ENCODE measurements at regions not wholly inside any gene's neighbourhood (a gene's known extent, or its start where the extent isn't known, plus 50 kb on each side); places are given as distances from the start of the nearest gene placed in this dataset.

GRCh38 chr5:114999176-114999575 is 170.5 kb downstream of the TRIM36 start:
- TF ChIP-seq, protein P1, sequence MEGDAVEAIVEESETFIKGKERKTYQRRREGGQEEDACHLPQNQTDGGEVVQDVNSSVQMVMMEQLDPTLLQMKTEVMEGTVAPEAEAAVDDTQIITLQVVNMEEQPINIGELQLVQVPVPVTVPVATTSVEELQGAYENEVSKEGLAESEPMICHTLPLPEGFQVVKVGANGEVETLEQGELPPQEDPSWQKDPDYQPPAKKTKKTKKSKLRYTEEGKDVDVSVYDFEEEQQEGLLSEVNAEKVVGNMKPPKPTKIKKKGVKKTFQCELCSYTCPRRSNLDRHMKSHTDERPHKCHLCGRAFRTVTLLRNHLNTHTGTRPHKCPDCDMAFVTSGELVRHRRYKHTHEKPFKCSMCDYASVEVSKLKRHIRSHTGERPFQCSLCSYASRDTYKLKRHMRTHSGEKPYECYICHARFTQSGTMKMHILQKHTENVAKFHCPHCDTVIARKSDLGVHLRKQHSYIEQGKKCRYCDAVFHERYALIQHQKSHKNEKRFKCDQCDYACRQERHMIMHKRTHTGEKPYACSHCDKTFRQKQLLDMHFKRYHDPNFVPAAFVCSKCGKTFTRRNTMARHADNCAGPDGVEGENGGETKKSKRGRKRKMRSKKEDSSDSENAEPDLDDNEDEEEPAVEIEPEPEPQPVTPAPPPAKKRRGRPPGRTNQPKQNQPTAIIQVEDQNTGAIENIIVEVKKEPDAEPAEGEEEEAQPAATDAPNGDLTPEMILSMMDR (IDR thresholded peaks at IDR 0.05; ENCODE audit: insufficient read depth, low read depth, low read length, missing control alignments) = no peak
- H3K4me3 ChIP-seq (ENCODE audit: low read length) = no peak overlapping the region
- DNase-seq (ENCODE audit: low read depth) = no peak

GRCh38 chr5:114989512-114989911 is 180.2 kb downstream of the TRIM36 start:
- DNase-seq (ENCODE audit: low read depth) = no peak
- no peak overlapping the region for H3K4me3 ChIP-seq (ENCODE audit: low read length)
- TF ChIP-seq, protein P1 (IDR thresholded peaks at IDR 0.05; ENCODE audit: insufficient read depth, low read depth, low read length, missing control alignments) = no peak

- no peak overlapping the region for H3K4me3 ChIP-seq (ENCODE audit: low read length)
- no peak for DNase-seq (ENCODE audit: low read depth)
- TF ChIP-seq, protein P1 (IDR thresholded peaks at IDR 0.05; ENCODE audit: insufficient read depth, low read depth, low read length, missing control alignments) = no peak
Observed at GRCh38 chr5:114988096-114988495, 181.6 kb downstream of the TRIM36 start.

- TF ChIP-seq, protein P1 (IDR thresholded peaks at IDR 0.05; ENCODE audit: insufficient read depth, low read depth, low read length, missing control alignments) = no peak
- no peak for DNase-seq (ENCODE audit: low read depth)
Observed at GRCh38 chr5:114984796-114985195, 184.9 kb downstream of the TRIM36 start.

GRCh38 chr5:114981111-114981510 is 188.6 kb downstream of the TRIM36 start:
- DNase-seq (ENCODE audit: low read depth) = no peak
- TF ChIP-seq, protein P1 (IDR thresholded peaks at IDR 0.05; ENCODE audit: insufficient read depth, low read depth, low read length, missing control alignments) = no peak
- H3K4me3 ChIP-seq (ENCODE audit: low read length) = no peak overlapping the region

More at GRCh38 chr5:114984796-114985195, 184.9 kb downstream of the TRIM36 start:
- no peak overlapping the region for H3K4me3 ChIP-seq (ENCODE audit: low read length)

DNA sequence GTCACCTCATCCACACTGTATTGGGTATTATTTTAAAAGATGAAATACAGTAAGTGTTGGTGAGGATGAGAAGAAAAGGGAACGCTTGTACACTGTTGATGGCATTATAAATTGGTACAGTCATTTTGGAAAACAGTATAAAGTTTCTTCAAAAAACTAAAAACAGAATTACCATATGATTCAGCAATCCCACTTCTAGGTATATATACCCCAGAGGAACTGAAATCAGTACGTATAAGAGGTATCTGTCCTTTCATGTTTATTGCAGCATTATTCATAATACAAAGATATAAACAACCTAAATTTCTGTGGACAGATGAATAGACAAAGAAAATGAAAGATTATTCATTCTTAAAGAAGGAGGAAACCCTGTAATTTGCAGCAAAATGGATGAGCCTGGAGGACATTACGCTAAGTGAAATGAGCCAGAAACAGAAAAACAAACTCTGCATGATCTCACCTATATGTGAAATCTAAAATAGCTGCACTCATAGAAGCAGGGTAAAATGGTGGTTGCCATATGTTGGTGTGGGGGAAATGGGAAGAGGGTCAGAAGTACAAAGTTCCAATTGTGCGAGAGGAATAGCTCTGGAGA is 191.6 kb downstream of the TRIM36 start:
- no peak overlapping the region for H3K4me3 ChIP-seq (ENCODE audit: low read length)
- no peak for DNase-seq (ENCODE audit: low read depth)
- TF ChIP-seq, protein P1 (IDR thresholded peaks at IDR 0.05; ENCODE audit: insufficient read depth, low read depth, low read length, missing control alignments) = no peak

DNA sequence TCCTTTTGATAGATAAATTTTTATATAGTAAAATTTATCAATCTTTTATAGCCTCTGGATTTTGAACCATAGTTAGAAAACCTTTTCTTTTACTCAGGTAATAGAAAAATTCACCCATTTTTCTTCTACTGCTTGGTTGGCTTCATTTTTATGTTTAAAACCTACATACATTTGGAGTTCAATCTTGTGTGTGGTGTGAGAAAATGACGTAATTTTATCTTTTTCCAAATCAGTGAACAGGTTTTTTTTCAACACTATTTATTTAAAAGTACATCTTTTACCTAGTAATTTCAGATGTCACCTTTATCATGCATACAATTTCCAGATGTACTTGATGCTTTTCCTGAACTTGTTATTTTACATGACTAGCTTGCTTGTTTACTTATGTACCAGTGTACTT is 200.2 kb downstream of the TRIM36 start:
- H3K4me3 ChIP-seq (ENCODE audit: low read length) = no peak overlapping the region
- TF ChIP-seq, protein P1 (IDR thresholded peaks at IDR 0.05; ENCODE audit: insufficient read depth, low read depth, low read length, missing control alignments) = no peak
- no peak for DNase-seq (ENCODE audit: low read depth)

Data from epithelial cell of esophagus (primary cell).